ENCODE measurements at regions not wholly inside any gene's neighbourhood (a gene's known extent, or its start where the extent isn't known, plus 50 kb on each side); places are given as distances from the start of the nearest gene placed in this dataset.

GRCh38 chr3:18222686-18223085 is 202.5 kb downstream of the SATB1 start:
- TF ChIP-seq CTCF (IDR thresholded peaks at IDR 0.05) (no peak), NRF1 (IDR thresholded peaks at IDR 0.05; ENCODE audit: low read depth, low read length) (no peak), USF1 (IDR thresholded peaks at IDR 0.05; ENCODE audit: borderline replicate concordance, low read depth) (no peak), GABPA (IDR thresholded peaks at IDR 0.05; ENCODE audit: low read depth) (no peak), SMC3 (IDR thresholded peaks at IDR 0.05; ENCODE audit: low read depth, low read length) (no peak), GATA2 (CRISPR knock-in tag; IDR thresholded peaks at IDR 0.05) (no peak), USF2 (IDR thresholded peaks at IDR 0.05; ENCODE audit: borderline replicate concordance, low read depth, low read length) (no peak), ELF1 (IDR thresholded peaks at IDR 0.05) (no peak)

All from SK-N-SH (cell line).